Endothelial cell of umbilical vein (primary cell): ENCODE measurements at regions not wholly inside any gene's neighbourhood (a gene's known extent, or its start where the extent isn't known, plus 50 kb on each side); places are given as distances from the start of the nearest gene placed in this dataset.

Experiments used
- BruUV-seq: library from RNA; stranded (reverse); fragments of 400-500 nt; replicated peaks from 2 replicates; lab custom pipeline; 2021; lab: Mats Ljungman, UMichigan
- CTCF ChIA-PET: fragments of 300-600, 350-600 bp; sonication (Branson Sonifier 250); formaldehyde crosslinking; loops from one replicate; lab custom pipeline; 2021; ENCODE audit warnings: antibody characterized with exemption, inconsistent platforms; lab: Charles Lee
- POLR2A ChIA-PET: fragments of 300-600, 350-600 bp; sonication (Branson Sonifier 250); formaldehyde crosslinking; loops from one replicate; lab custom pipeline; 2021; ENCODE audit warnings: antibody characterized with exemption, inconsistent platforms; lab: Charles Lee
- DNase-seq: peaks from one replicate; pipeline ENCODE4 v3.0.0-alpha.2; 2011; ENCODE audit warnings: low read depth, low spot score
- FAIRE-seq: peaks from 2 replicates; lab custom pipeline; 2011; peaks lifted over from hg19 to GRCh38; lab: Jason Lieb, UNC
- H2AFZ ChIP-seq: 2 replicates; pipeline ENCODE4 v1.6.0; 2012; ENCODE audit warnings: low read depth, low read length, control low read depth, inconsistent platforms
- H3K27ac ChIP-seq: 2 replicates; pipeline ENCODE4 v1.5.1; 2011; ENCODE audit warnings: low read depth, mild to moderate bottlenecking, control low read depth, low read length, moderate library complexity; ENCODE audit not compliant: insufficient read depth
- H3K27me3 ChIP-seq, 2 experiments: 2 replicates each; pipeline versions ENCODE4 v1.6.0 to v1.6.1; 2011; ENCODE audit warnings: low read length in 2 of 2, mixed read lengths in 1 of 2; ENCODE audit not compliant: control insufficient read depth in 2 of 2, insufficient read depth in 2 of 2
- H3K36me3 ChIP-seq, 2 experiments: 2 replicates in 1 of 2; 3 replicates in 1 of 2; pipeline ENCODE4 v1.5.1; 2011; ENCODE audit warnings: low read length in 2 of 2, mild to moderate bottlenecking in 1 of 2, moderate library complexity in 1 of 2; ENCODE audit not compliant: control insufficient read depth in 2 of 2, insufficient read depth in 2 of 2; ENCODE audit errors: extremely low read depth in 1 of 2
- H3K4me1 ChIP-seq: 3 replicates; pipeline ENCODE4 v1.5.1; 2011; ENCODE audit warnings: mild to moderate bottlenecking, low read length; ENCODE audit not compliant: control insufficient read depth, insufficient read depth; ENCODE audit errors: extremely low read depth
- H3K4me2 ChIP-seq: 2 replicates; pipeline ENCODE4 v1.6.1; 2011; ENCODE audit warnings: low read length, control low read depth, mixed read lengths; ENCODE audit not compliant: insufficient read depth
- H3K4me3 ChIP-seq, 3 experiments: fragments of 200-600 bp in 1 of 3; sonication (generic), shearing (Covaris generic) in 1 of 3; replicated peaks in 1 of 3; 2 replicates each; pipeline ENCODE4 v1.5.1; 2011 to 2016; ENCODE audit warnings: control low read depth in 3 of 3, low read length in 3 of 3, mild to moderate bottlenecking in 2 of 3, inconsistent platforms in 1 of 3, low read depth in 1 of 3, moderate library complexity in 1 of 3; ENCODE audit not compliant: insufficient read depth in 1 of 3
- H3K79me2 ChIP-seq: 2 replicates; pipeline ENCODE4 v1.6.0; 2012; ENCODE audit warnings: low read length, inconsistent platforms; ENCODE audit not compliant: control insufficient read depth, insufficient read depth
- H3K9ac ChIP-seq: replicated peaks from 2 replicates; pipeline ENCODE3; 2011; ENCODE audit warnings: low read length, control low read depth; ENCODE audit not compliant: insufficient read depth; ENCODE audit errors: extremely low read depth
- H3K9me1 ChIP-seq: replicated peaks from 3 replicates; pipeline ENCODE4 v1.6.0; 2011; ENCODE audit warnings: mild to moderate bottlenecking, low read length; ENCODE audit not compliant: control insufficient read depth, insufficient read depth; ENCODE audit errors: extremely low read depth
- H3K9me3 ChIP-seq: replicated peaks from 2 replicates; pipeline ENCODE4 v1.5.1; 2012; ENCODE audit warnings: low read length, inconsistent platforms; ENCODE audit not compliant: control insufficient read depth, insufficient read depth
- H4K20me1 ChIP-seq: replicated peaks from 2 replicates; pipeline ENCODE3; 2011; ENCODE audit warnings: mild to moderate bottlenecking, low read length; ENCODE audit not compliant: control insufficient read depth, insufficient read depth; ENCODE audit errors: extremely low read depth
- CTCF ChIP-seq, 2 donors: IDR thresholded peaks; 1 replicate in 1 of 2; 2 replicates in 1 of 2; pipeline ENCODE4 v1.5.1; 2011; ENCODE audit warnings: low read length in 2 of 2, mild to moderate bottlenecking in 2 of 2, moderate library complexity in 2 of 2, control low read depth in 1 of 2, inconsistent platforms in 1 of 2, low read depth in 1 of 2; ENCODE audit not compliant: insufficient read depth in 1 of 2; ENCODE audit errors: extremely low read depth in 1 of 2
- EZH2 ChIP-seq: IDR thresholded peaks from 2 replicates; pipeline ENCODE4 v1.6.1; 2012; ENCODE audit warnings: borderline replicate concordance, low read depth, mild to moderate bottlenecking, moderate library complexity, low read length, inconsistent platforms; ENCODE audit not compliant: severe bottlenecking
- FOS ChIP-seq: IDR thresholded peaks from 2 replicates; pipeline ENCODE4 v1.6.1; 2011; ENCODE audit warnings: mild to moderate bottlenecking, low read length, moderate library complexity, borderline replicate concordance; ENCODE audit not compliant: insufficient read depth
- JUN ChIP-seq: IDR thresholded peaks from 2 replicates; pipeline ENCODE4 v1.6.1; 2011; ENCODE audit warnings: borderline replicate concordance, low read depth; ENCODE audit not compliant: insufficient read length, insufficient read depth
- MAX ChIP-seq: IDR thresholded peaks from 2 replicates; pipeline ENCODE4 v1.6.1; 2011; ENCODE audit not compliant: insufficient read depth, insufficient read length
- MYC ChIP-seq: IDR thresholded peaks from one replicate; pipeline ENCODE4 v1.6.1; 2011; ENCODE audit warnings: mild to moderate bottlenecking, low read depth, low read length
- POLR2A ChIP-seq: IDR thresholded peaks from 2 replicates; pipeline ENCODE4 v1.6.1; 2012; ENCODE audit warnings: low read depth, mild to moderate bottlenecking, control low read depth, low read length
- dilution Hi-C: fragments of 300-500 bp; cut with MboI; formaldehyde crosslinking; loops from one replicate; pipeline ENCODE4 v1.15.0; 2019; ENCODE audit warnings: low sequenced_read_pairs; ENCODE audit not compliant: extremely low pct_ligation_motif_present
- intact Hi-C: fragments of 100-400 bp; cut with micrococcal nuclease; formaldehyde crosslinking; loops from one replicate; pipeline ENCODE4 v1.10.0; 2022

DNA sequence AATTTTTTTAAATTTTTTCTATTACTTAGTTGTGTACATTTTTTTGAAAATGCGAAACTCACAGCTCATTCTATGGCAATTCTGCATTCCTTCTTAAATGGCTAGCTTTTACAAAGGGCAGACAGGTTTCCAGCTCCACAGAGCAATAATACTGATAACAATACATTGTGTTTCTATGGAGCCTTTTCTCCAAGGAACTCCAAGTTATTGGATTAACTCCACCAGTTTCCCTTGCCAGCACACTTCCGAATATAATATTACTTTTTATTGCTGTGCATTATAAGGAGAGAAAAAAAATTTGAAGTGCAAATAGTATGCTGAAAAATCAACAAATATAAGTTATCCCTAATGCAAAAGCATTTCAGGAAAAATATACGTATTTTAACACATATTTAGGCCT lies 127.5 kb upstream of the PSMD7 start:
- BruUV-seq: no TSS peak
- DNase-seq: no peak
- CTCF ChIA-PET: no interaction called here
- no peak overlapping the region for H3K9ac ChIP-seq
- no peak for FAIRE-seq
- H3K79me2 ChIP-seq: no peaks in the 10 kb centered on the region
- no peak overlapping the region for H3K4me3 ChIP-seq
- H3K27ac ChIP-seq: no peak overlapping the region
- H2AFZ ChIP-seq: no peak overlapping the region
- H3K9me3 ChIP-seq: no peaks in the 10 kb centered on the region
- no peaks in the 10 kb centered on the region for H3K4me1 ChIP-seq
- TF ChIP-seq POLR2A (no peak), JUN (no peak)
- intact Hi-C loops (no loop called here), dilution Hi-C loops (no loop called here)
- no peaks in the 10 kb centered on the region for H3K27me3 ChIP-seq
- H3K36me3 ChIP-seq: no peaks in the 10 kb centered on the region
- POLR2A ChIA-PET: no interaction called here
- H3K4me2 ChIP-seq: no peak overlapping the region
- no peaks in the 10 kb centered on the region for H4K20me1 ChIP-seq
- H3K9me1 ChIP-seq: no peaks in the 10 kb centered on the region

DNA sequence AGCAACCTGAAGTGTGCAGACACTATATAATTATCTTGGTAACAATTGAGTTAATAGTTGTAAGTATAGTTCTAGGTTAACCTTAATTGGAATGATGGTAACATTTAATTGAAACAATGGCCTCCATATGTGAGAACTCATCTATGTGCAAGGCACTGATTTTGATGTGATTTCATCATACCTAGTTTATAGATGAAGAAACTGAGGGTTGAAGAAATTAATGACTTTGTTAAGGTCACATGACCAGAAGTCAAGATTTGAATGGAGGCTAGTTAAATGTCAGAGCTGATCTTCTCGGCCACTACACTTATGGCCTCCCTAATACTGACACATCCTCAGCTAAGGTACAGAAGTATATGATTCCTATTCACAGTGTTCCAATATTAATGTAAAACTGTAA lies 128.2 kb upstream of the PSMD7 start:
- Histone ChIP-seq H3K9me3 (no peaks in the 10 kb centered on the region), H3K9ac (no peak overlapping the region), H3K4me3 (no peak overlapping the region), H2AFZ (no peak overlapping the region), H3K27me3 (no peaks in the 10 kb centered on the region), H3K36me3 (no peaks in the 10 kb centered on the region), H3K9me1 (no peaks in the 10 kb centered on the region), H4K20me1 (no peaks in the 10 kb centered on the region), H3K4me2 (no peak overlapping the region), H3K79me2 (no peaks in the 10 kb centered on the region), H3K4me1 (no peaks in the 10 kb centered on the region), H3K27ac (no peak overlapping the region)
- ChIA-PET POLR2A (no interaction called here), CTCF (no interaction called here)
- no peak for DNase-seq
- FAIRE-seq: no peak
- TF ChIP-seq MYC: no peak
- TF ChIP-seq MAX: no peak
- TF ChIP-seq FOS: no peak
- TF ChIP-seq JUN: no peak
- no peak for TF ChIP-seq EZH2
- no peak for TF ChIP-seq CTCF (IDR thresholded peaks at IDR 0.05; ENCODE audit: extremely low read depth in 1 of 2, insufficient read depth in 1 of 2, low read depth in 1 of 2, low read length in 2 of 2)
- TF ChIP-seq POLR2A: no peak
- no TSS peak for BruUV-seq
- intact Hi-C loops (no loop called here), dilution Hi-C loops (no loop called here)
